ENCODE measurements at regions not wholly inside any gene's neighbourhood (a gene's known extent, or its start where the extent isn't known, plus 50 kb on each side); places are given as distances from the start of the nearest gene placed in this dataset.
"Not testable (repeated sequence)": the region's sequence is repeated elsewhere in the genome, so short reads cannot be mapped to it uniquely, and the experiment has no call there.

DNA sequence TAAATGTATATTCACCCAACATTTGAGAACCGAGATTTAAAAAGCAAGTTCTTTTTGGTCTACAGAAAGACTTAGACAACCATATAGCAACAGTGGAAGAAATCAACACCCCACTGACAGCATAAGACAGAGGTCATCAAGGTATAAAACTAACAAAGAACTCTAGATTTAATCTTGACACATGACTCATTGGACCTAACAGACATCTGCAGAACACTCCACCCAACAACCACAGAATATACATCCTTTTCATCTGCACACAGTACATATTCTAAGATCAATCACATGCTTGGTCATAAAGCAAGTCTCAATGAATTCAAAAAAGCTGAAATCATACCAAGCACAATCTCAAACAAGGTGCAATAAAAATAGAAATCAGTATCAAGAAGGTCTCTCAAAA is 65.8 kb downstream of the SPIN4 start:
- ATAC-seq (no peak), DNase-seq (no peak)
- no peak overlapping the region for H3K27ac ChIP-seq
- TF ChIP-seq, protein P1, sequence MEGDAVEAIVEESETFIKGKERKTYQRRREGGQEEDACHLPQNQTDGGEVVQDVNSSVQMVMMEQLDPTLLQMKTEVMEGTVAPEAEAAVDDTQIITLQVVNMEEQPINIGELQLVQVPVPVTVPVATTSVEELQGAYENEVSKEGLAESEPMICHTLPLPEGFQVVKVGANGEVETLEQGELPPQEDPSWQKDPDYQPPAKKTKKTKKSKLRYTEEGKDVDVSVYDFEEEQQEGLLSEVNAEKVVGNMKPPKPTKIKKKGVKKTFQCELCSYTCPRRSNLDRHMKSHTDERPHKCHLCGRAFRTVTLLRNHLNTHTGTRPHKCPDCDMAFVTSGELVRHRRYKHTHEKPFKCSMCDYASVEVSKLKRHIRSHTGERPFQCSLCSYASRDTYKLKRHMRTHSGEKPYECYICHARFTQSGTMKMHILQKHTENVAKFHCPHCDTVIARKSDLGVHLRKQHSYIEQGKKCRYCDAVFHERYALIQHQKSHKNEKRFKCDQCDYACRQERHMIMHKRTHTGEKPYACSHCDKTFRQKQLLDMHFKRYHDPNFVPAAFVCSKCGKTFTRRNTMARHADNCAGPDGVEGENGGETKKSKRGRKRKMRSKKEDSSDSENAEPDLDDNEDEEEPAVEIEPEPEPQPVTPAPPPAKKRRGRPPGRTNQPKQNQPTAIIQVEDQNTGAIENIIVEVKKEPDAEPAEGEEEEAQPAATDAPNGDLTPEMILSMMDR (IDR thresholded peaks at IDR 0.05): no peak
- H3K4me1 ChIP-seq: peaks cover 14% of the 10 kb centered on the region
- no peaks in the 10 kb centered on the region for H3K27me3 ChIP-seq (ENCODE audit: low read depth)
- H3K9me3 ChIP-seq: no peaks in the 10 kb centered on the region
- intact Hi-C loops (cut with DNase I): no loop called here
- no peaks in the 10 kb centered on the region for H3K36me3 ChIP-seq
- H3K4me3 ChIP-seq: no peak overlapping the region

DNA sequence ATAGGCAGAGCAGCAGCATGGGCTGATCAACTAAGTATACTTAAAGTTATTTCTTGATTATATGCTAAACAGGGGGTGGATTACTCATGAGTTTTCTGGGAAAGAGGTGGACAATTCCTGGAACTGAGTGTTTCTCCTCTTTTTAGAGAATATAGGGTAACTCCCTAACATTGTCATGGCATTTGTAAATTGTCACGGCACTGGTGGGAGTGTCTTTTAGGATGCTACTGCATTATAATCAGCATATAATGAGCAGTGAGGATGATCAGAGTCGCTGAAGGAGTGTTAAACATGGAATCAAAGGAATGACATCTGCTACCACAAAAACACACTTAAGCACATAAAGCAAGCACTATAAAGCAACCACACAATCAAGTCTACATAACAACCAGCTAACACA is 66.5 kb downstream of the SPIN4 start:
- no peak for ATAC-seq

DNA sequence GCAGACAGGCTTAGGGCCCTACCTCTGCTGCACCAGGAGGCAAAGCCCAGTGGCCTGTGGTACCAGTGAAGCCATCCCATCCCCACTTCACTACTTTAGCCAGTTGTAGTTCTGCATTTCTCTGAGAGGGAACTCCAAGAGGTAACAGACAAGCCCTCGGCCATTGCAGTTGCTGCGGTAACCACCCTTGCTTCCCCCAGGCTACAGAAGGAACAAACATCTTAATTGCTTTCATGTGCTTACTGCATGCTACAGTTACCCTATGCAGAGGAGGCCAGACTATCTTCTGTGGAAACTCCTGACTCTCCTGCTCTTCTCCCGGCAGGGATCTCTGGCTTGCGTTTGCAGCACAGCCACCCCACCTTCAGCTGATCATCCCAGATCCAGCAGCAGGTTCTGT is 67.8 kb downstream of the SPIN4 start:
- TF ChIP-seq, protein P1 (IDR thresholded peaks at IDR 0.05): no peak
- ATAC-seq (peak in 1 of 2 donors; percentile 34), DNase-seq (no peak)
- H3K4me1 ChIP-seq: peaks cover 14% of the 10 kb centered on the region
- H3K36me3 ChIP-seq: no peaks in the 10 kb centered on the region
- H3K27ac ChIP-seq: peak overlapping the region; percentile 46
- no peaks in the 10 kb centered on the region for H3K9me3 ChIP-seq
- no peak overlapping the region for H3K4me3 ChIP-seq
- no peaks in the 10 kb centered on the region for H3K27me3 ChIP-seq (ENCODE audit: low read depth)
- intact Hi-C loops (cut with DNase I): no loop called here

More for the DNA sequence above, 66.5 kb downstream of the SPIN4 start:
- no peak for DNase-seq
- Histone ChIP-seq H3K36me3 (no peaks in the 10 kb centered on the region), H3K27ac (no peak overlapping the region), H3K27me3 (ENCODE audit: low read depth) (no peaks in the 10 kb centered on the region), H3K4me1 (peaks cover 14% of the 10 kb centered on the region), H3K9me3 (no peaks in the 10 kb centered on the region), H3K4me3 (no peak overlapping the region)
- intact Hi-C loops (cut with DNase I): no loop called here
- TF ChIP-seq, protein P1 (IDR thresholded peaks at IDR 0.05): no peak

DNA sequence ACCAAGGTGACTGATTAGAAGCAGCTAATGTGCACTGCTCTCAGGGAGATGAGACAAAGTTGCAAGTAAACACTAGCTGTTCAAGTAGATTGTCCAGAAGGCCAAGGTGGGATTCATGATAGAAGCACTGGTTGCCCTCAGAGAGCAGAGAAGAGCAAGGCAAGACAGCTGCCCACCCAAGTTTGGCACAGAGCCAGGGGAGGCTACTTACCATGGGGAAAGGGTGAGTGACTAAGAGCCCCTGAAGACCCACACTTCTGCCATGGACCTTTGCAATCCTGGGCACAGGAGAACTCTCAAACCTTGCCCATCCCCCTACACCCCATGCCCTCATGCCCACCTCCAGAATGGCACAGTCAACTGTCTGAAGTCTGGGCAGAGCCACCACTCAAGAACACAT is 68.3 kb downstream of the SPIN4 start:
- TF ChIP-seq, protein P1 (IDR thresholded peaks at IDR 0.05): no peak
- Histone ChIP-seq H3K27ac (peak overlapping the region; percentile 46), H3K27me3 (ENCODE audit: low read depth) (no peaks in the 10 kb centered on the region), H3K4me3 (no peak overlapping the region), H3K4me1 (peaks cover 14% of the 10 kb centered on the region), H3K36me3 (no peaks in the 10 kb centered on the region), H3K9me3 (no peaks in the 10 kb centered on the region)
- intact Hi-C loops (cut with DNase I): no loop called here
- DNase-seq (no peak), ATAC-seq (peak in 1 of 2 donors; percentile 13)

DNA sequence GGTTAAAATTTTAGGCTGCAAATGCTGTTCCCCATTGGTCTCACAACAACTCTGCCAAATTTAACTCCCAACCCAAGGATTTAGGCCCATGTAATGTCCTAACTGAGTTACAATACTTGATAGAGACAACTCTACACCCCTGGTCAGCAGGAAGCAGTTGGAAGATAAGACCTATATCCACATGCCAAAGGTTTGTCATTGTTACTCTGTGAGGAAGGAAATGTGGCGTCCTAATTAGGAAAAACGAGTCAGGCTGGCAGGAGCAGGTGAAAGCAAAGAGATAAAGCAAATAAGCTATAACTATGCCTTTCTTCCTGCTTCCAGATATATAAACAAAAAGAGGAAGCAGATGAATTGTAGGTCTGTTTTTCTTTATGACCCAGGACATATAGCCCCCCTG is 69.1 kb downstream of the SPIN4 start:
- no peak for DNase-seq
- TF ChIP-seq, protein P1 (IDR thresholded peaks at IDR 0.05): no peak

DNA sequence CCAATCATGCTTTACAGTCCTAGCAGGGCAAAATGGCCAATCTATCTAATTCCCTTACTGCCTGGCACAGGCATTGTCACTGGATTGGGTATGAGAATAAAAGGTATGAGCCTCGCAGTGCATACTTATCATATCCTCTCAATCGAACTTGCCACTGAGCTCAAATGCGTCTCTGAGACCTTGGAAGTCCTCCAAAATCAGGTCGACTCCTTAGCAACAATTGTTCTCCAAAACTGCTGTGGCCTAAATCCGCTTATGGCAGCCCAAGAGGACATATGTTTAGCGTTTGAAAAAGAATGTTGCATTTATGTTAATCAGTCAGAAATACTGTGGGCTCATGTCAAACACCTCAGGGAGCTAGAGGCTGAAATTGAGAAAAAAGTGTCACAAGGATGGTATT is 69.7 kb downstream of the SPIN4 start:
- H3K27ac ChIP-seq: no peak overlapping the region
- H3K9me3 ChIP-seq: no peaks in the 10 kb centered on the region
- no peaks in the 10 kb centered on the region for H3K36me3 ChIP-seq
- ATAC-seq: no peak
- no peak for DNase-seq
- no peak overlapping the region for H3K4me3 ChIP-seq
- intact Hi-C loops (cut with DNase I): no loop called here
- peaks cover 14% of the 10 kb centered on the region for H3K4me1 ChIP-seq
- H3K27me3 ChIP-seq (ENCODE audit: low read depth): no peaks in the 10 kb centered on the region
- TF ChIP-seq, protein P1 (IDR thresholded peaks at IDR 0.05): no peak

More for the DNA sequence above, 69.1 kb downstream of the SPIN4 start:
- no peaks in the 10 kb centered on the region for H3K9me3 ChIP-seq
- H3K27ac ChIP-seq: no peak overlapping the region
- H3K36me3 ChIP-seq: no peaks in the 10 kb centered on the region
- intact Hi-C loops (cut with DNase I): no loop called here
- H3K4me3 ChIP-seq: no peak overlapping the region
- H3K4me1 ChIP-seq: peaks cover 14% of the 10 kb centered on the region
- H3K27me3 ChIP-seq (ENCODE audit: low read depth): no peaks in the 10 kb centered on the region
- no peak for ATAC-seq

DNA sequence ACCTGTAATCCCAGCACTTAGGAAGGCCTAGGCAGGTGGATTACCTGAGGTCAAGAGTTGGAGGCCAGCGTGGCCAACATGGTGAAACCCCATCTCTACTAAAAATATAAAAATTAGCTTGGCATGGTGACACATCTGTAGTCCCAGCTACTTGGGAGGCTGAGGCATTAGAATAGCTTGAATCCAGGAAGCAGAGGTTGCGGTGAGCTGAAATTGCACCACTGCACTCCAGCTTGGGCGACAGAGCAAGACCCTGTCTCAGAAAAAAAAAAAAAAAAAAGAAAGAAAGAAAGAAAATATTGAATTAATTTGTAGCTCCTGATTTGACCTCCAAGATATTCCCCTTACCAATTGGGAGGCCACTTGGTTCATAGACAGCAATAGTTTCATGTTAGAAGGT is 73.7 kb downstream of the SPIN4 start:
- H3K4me1 ChIP-seq; H3K36me3 ChIP-seq; ATAC-seq; DNase-seq; intact Hi-C loops (cut with DNase I); H3K27ac ChIP-seq; H3K9me3 ChIP-seq; H3K4me3 ChIP-seq; H3K27me3 ChIP-seq (ENCODE audit: low read depth): not testable (repeated sequence)
